ENCODE measurements at regions not wholly inside any gene's neighbourhood (a gene's known extent, or its start where the extent isn't known, plus 50 kb on each side); places are given as distances from the start of the nearest gene placed in this dataset.

GRCh38 chr17:5635949-5636348, 51.6 kb upstream of the NLRP1 start:
- DNase-seq = no peak

GRCh38 chr17:5638596-5638995, 54.3 kb upstream of the NLRP1 start:
- DNase-seq = no peak

DNA sequence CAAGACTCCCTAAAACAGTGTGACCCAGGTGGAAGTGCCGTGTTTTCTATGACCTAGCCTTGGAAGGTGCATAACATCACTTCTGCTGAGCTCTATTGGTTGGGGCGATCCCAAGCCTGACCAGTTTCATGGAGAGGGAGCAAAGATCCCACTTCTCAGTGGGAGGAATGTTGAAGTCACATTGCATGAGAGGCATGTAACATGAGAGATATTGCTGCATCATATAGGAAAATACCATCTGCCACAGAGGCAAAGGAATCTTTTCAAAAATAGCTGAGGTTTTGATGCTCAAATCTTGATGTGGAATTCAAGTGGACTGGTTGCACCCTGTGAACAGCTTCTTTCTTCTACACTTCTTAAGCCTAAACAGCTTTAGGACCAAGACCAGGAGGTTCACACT, 56.4 kb upstream of the NLRP1 start:
- DNase-seq = no peak

GRCh38 chr17:5642752-5643151, 58.4 kb upstream of the NLRP1 start:
- no peak for DNase-seq

DNA sequence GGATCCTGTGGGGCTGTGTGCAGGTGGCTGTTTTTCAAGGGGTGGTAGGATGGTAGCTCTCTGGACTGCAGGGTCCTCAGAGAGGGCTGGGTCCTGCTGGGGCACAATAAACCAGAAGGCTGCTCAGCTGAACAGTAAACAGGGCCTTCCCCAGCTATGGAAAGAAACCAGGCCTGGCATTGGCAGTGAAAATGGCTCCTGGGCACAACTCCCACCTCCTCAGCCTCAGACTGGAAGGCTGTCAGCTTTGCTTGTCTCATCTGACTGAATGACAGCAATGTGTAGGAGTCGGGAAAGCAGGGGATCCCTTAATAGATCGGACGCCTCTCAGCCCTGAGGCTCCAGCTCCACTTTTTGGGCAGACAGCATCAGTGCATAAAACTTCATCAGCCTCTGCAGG, 59.8 kb upstream of the NLRP1 start:
- no peak for DNase-seq

- DNase-seq = no peak
These were observed 67.0 kb upstream of the NLRP1 start for GRCh38 chr17:5651348-5651747.

- no peak for DNase-seq
These were observed 77.3 kb upstream of the NLRP1 start for GRCh38 chr17:5661491-5662125.

DNA sequence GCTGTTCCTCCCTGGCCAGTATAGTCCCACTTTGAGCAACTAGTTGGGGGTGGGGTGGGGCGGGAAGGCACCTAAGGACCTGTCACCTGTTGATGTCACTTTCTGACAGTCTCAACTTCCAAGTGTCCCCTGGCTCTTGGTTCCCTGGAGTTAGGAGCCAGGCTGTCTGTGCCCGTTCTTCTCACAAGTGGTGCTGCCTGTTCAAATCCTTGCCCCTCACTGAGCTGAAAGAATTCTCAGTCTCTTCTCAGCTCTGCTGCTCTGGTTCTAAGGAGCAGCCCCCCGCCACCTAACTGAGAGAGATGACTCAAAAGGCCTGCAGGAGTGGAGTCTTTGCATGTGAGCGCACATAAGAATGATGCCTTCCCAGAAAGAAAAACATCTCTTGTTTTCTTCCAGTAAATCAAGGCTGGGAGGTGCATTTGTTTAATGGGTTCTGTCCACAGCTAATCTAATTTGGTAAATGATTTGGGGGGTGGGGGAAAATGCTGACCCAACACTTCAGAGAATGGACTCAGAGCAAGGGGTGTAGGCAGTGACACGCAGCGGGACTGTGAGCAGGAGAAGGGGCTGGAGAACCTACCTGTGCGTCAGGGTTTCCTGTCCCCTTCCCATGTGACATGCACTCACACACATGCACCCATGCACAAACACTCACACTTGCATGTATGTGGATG, 78.2 kb upstream of the NLRP1 start:
- DNase-seq = no peak

GRCh38 chr17:5665164-5665563, 80.9 kb upstream of the NLRP1 start:
- no peak for DNase-seq

GRCh38 chr17:5667871-5668270, 83.6 kb upstream of the NLRP1 start:
- DNase-seq = no peak

GRCh38 chr17:5668557-5669138, 84.3 kb upstream of the NLRP1 start:
- DNase-seq = no peak

GRCh38 chr17:5669191-5669590, 84.9 kb upstream of the NLRP1 start:
- DNase-seq = no peak

- no peak for DNase-seq
These were observed 87.8 kb upstream of the NLRP1 start for GRCh38 chr17:5672141-5672540.

DNA sequence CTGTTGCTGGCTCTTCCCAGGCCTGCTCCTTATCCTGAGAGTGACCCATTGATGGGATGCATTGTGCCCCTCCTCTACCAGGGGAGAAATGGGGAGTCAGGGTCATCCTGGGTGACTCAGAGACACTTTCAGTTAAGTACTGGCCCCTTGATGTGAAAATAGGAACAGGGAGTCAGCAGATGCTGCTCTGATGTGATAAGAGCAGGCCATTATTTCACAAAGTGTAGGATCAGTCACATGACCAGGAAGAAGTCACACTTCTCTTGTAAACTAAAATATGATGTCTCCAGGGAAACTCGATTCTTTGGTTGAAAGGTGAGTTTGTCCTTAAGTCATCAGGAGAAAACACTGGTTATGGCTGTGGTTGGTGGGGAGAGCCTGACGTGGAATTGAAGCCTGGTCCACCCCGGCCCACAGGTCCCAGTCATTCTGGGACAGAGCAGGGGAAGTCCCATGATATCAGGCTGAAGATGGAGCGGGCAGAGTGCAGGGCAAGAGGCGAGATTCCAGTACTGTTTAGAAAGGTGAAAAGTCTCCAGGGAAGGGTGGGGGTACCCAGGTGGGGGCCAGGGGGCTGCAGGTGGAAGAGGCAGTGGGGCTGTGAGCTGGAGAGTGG, 88.6 kb upstream of the NLRP1 start:
- no peak for DNase-seq

GRCh38 chr17:5675625-5676421, 91.5 kb upstream of the NLRP1 start:
- DNase-seq = no peak

- DNase-seq = no peak
These were observed 93.3 kb upstream of the NLRP1 start for GRCh38 chr17:5677620-5678019.

- no peak for DNase-seq
These were observed 93.9 kb upstream of the NLRP1 start for GRCh38 chr17:5678171-5678570.

DNA sequence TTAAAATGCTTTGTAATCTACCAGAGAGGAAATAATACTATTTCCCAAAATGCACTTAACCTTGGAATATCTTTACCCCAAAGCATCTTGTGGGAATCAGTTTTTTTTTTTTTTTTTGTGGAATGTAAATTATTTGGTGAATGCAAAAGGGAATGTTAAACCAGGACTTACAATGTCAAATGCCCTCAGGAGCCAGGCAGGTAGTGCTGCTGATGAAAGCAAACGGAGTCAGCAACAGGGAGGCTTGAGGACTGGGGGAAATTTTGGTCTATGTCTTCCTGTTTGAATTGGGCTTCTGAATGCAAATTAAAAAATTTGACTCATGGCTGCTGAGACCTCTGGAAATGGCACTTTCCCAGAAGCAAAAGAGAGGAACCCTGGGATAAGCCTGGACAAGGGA, 96.5 kb upstream of the NLRP1 start:
- no peak for DNase-seq

- DNase-seq = no peak
These were observed 98.9 kb upstream of the NLRP1 start for GRCh38 chr17:5683241-5683640.

GRCh38 chr17:5686074-5686635, 101.8 kb upstream of the NLRP1 start:
- DNase-seq = no peak

DNA sequence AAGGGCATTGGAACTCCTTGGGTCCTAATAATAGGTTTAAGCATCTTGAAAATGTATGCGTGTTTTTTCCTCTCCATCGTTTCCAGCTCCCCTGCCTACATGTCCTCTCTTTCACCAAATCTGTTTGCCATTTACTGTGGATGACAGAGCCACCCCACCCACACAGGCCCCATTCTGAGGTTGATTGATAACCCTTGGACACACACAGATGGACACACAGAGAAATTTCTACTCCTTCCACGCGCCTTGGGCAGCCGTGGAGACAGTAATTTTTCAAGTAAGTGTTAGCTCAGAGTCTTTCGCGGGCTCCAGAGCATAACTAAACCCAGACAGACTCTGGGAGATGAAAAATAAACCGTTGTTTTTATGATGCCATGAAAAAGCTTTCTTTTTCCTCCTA, 103.3 kb upstream of the NLRP1 start:
- no peak for DNase-seq

- no peak for DNase-seq
These were observed 109.5 kb upstream of the NLRP1 start for GRCh38 chr17:5693821-5694220.

DNA sequence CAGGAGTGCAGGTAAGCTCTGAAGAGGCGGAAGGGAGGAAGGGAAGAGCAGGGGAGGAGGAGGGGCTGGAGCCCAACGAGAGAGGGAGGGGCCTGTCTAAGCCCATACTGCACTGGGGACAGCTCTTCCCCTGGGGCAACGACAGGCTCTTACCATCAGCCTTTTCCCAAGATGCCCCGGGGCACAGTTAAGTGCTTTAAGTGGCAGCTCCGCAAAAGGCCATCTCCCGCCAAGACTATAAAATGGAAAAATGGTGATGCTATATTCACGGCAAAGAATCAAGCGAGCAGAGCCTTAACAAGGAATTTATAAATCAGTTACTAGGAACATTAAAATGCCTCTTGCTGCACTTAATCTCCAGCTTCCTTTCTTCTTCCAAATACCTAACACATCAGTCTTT, 110.2 kb upstream of the NLRP1 start:
- no peak for DNase-seq
